ENCODE measurements at regions not wholly inside any gene's neighbourhood (a gene's known extent, or its start where the extent isn't known, plus 50 kb on each side); places are given as distances from the start of the nearest gene placed in this dataset.

- Histone ChIP-seq H3K9me3 (ENCODE audit: control insufficient read depth in 4 of 4, insufficient read depth in 3 of 4, low read length in 3 of 4) (peaks cover 0 to 2% (median 0%) of the 10 kb centered on the region in 4 donors), H3K27me3 (ENCODE audit: control insufficient read depth in 3 of 3, insufficient read depth in 3 of 3, low read length in 2 of 3) (no peaks in the 10 kb centered on the region), H3K4me1 (ENCODE audit: control insufficient read depth in 5 of 5, insufficient read depth in 5 of 5, low read length in 5 of 5) (peaks cover 0 to 22% (median 0%) of the 10 kb centered on the region in 5 donors), H3K4me3 (no peak overlapping the region), H3K9ac (ENCODE audit: insufficient read depth in 1 of 2, low read length in 2 of 2) (no peak overlapping the region), H3K36me3 (ENCODE audit: control insufficient read depth in 4 of 4, insufficient read depth in 4 of 4, low read length in 4 of 4) (peaks cover 0 to 1% (median 0%) of the 10 kb centered on the region in 4 donors), H3K27ac (ENCODE audit: low read depth in 1 of 2, low read length in 1 of 2) (no peak overlapping the region)
- TF ChIP-seq, protein P1, sequence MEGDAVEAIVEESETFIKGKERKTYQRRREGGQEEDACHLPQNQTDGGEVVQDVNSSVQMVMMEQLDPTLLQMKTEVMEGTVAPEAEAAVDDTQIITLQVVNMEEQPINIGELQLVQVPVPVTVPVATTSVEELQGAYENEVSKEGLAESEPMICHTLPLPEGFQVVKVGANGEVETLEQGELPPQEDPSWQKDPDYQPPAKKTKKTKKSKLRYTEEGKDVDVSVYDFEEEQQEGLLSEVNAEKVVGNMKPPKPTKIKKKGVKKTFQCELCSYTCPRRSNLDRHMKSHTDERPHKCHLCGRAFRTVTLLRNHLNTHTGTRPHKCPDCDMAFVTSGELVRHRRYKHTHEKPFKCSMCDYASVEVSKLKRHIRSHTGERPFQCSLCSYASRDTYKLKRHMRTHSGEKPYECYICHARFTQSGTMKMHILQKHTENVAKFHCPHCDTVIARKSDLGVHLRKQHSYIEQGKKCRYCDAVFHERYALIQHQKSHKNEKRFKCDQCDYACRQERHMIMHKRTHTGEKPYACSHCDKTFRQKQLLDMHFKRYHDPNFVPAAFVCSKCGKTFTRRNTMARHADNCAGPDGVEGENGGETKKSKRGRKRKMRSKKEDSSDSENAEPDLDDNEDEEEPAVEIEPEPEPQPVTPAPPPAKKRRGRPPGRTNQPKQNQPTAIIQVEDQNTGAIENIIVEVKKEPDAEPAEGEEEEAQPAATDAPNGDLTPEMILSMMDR (IDR thresholded peaks at IDR 0.05; ENCODE audit: control extremely low read depth, extremely low read depth): no peak
- no peak for ATAC-seq (ENCODE audit: insufficient read depth, low FRiP score)
- no peak for DNase-seq
- WGBS, 2 donors: 77 to 84% methylated on average over 5 of the region's 5 CpGs
These were observed 155.1 kb upstream of the NEBL start for GRCh38 chr10:21052072-21052708.

GRCh38 chr10:21049482-21049881 is 152.4 kb upstream of the NEBL start:
- 91 to 94% methylated on average over 3 of the region's 3 CpGs for WGBS, 2 donors
- H3K9ac ChIP-seq (ENCODE audit: insufficient read depth in 1 of 2, low read length in 2 of 2): no peak overlapping the region
- TF ChIP-seq, protein P1 (IDR thresholded peaks at IDR 0.05; ENCODE audit: control extremely low read depth, extremely low read depth): no peak
- H3K27ac ChIP-seq (ENCODE audit: low read depth in 1 of 2, low read length in 1 of 2): no peak overlapping the region
- H3K9me3 ChIP-seq (ENCODE audit: control insufficient read depth in 4 of 4, insufficient read depth in 3 of 4, low read length in 3 of 4): peaks cover 0 to 2% (median 0%) of the 10 kb centered on the region in 4 donors
- no peaks in the 10 kb centered on the region for H3K27me3 ChIP-seq (ENCODE audit: control insufficient read depth in 3 of 3, insufficient read depth in 3 of 3, low read length in 2 of 3)
- no peak for ATAC-seq (ENCODE audit: insufficient read depth, low FRiP score)
- H3K36me3 ChIP-seq (ENCODE audit: control insufficient read depth in 4 of 4, insufficient read depth in 4 of 4, low read length in 4 of 4): peaks cover 0 to 1% (median 0%) of the 10 kb centered on the region in 4 donors
- H3K4me3 ChIP-seq: no peak overlapping the region
- H3K4me1 ChIP-seq (ENCODE audit: control insufficient read depth in 5 of 5, insufficient read depth in 5 of 5, low read length in 5 of 5): peaks cover 0 to 7% (median 0%) of the 10 kb centered on the region in 5 donors
- no peak for DNase-seq

- Histone ChIP-seq H3K4me1 (ENCODE audit: control insufficient read depth in 5 of 5, insufficient read depth in 5 of 5, low read length in 5 of 5) (peaks cover 0 to 4% (median 0%) of the 10 kb centered on the region in 5 donors), H3K4me3 (no peak overlapping the region), H3K36me3 (ENCODE audit: control insufficient read depth in 4 of 4, insufficient read depth in 4 of 4, low read length in 4 of 4) (peaks cover 0 to 1% (median 0%) of the 10 kb centered on the region in 4 donors), H3K9ac (ENCODE audit: insufficient read depth in 1 of 2, low read length in 2 of 2) (no peak overlapping the region), H3K27me3 (ENCODE audit: control insufficient read depth in 3 of 3, insufficient read depth in 3 of 3, low read length in 2 of 3) (no peaks in the 10 kb centered on the region), H3K9me3 (ENCODE audit: control insufficient read depth in 4 of 4, insufficient read depth in 3 of 4, low read length in 3 of 4) (peaks cover 0 to 2% (median 0%) of the 10 kb centered on the region in 4 donors), H3K27ac (ENCODE audit: low read depth in 1 of 2, low read length in 1 of 2) (no peak overlapping the region)
- 73 to 81% methylated on average over 6 of the region's 6 CpGs for WGBS, 2 donors
- DNase-seq (no peak), ATAC-seq (ENCODE audit: insufficient read depth, low FRiP score) (no peak)
- TF ChIP-seq, protein P1 (IDR thresholded peaks at IDR 0.05; ENCODE audit: control extremely low read depth, extremely low read depth): no peak
These were observed 151.0 kb upstream of the NEBL start for GRCh38 chr10:21048068-21048467.

All from lung (tissue), 11 donors.